Activated CD4-positive, alpha-beta T cell treated with anti-CD3 and anti-CD28 coated beads for 48 hours (primary cell): ENCODE measurements at regions not wholly inside any gene's neighbourhood (a gene's known extent, or its start where the extent isn't known, plus 50 kb on each side); places are given as distances from the start of the nearest gene placed in this dataset.

ENCODE experiments used
- DNase-seq: peaks from one replicate; pipeline ENCODE4 v3.0.0-alpha.2; 2020

DNA sequence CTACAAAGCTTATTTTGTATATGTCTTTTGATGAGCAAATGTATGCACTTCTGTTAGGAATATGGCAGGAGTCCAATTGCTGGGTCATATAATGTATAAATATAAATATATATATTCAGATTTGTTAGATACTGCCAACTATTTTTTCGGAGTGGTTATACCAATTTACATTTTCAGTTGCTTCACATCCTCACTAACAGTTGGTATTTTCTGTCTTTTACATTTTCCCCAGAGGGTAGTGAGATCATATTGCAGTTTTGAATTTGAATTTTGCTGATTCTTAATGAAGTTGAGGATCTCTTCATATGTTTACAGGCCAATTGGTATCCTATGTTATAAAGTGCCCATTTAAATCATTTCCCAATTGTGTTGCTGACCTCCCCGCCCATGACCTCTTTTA, 139.0 kb upstream of the KCNMB2 start:
- no peak for DNase-seq

- no peak for DNase-seq
Measured at GRCh38 chr3:178397836-178398235, 138.4 kb upstream of the KCNMB2 start.

- no peak for DNase-seq
Measured at GRCh38 chr3:178404961-178405360, 131.3 kb upstream of the KCNMB2 start.

DNA sequence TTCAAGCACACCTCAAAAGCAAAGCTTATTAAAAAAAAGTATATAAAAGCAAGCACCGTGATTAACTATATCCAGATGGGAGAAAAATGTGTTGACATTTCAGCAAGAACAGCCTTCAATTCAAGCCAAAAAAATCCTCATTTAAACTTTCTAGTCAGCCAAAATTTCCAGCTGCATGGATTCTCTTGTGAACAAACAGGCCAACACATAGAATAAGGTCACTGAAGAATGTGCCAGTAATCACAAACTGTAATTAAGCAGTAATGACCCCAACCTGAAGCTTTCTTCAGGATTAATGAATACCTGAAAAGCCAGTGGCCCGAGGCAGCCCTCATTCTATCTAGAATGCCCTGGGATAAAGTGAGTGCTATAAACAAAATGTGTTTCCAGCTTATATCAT, 130.7 kb upstream of the KCNMB2 start:
- DNase-seq, result no peak

GRCh38 chr3:178406206-178406605, 130.0 kb upstream of the KCNMB2 start:
- DNase-seq, result no peak

- DNase-seq, result no peak
Measured at GRCh38 chr3:178415384-178415783, 120.9 kb upstream of the KCNMB2 start.

DNA sequence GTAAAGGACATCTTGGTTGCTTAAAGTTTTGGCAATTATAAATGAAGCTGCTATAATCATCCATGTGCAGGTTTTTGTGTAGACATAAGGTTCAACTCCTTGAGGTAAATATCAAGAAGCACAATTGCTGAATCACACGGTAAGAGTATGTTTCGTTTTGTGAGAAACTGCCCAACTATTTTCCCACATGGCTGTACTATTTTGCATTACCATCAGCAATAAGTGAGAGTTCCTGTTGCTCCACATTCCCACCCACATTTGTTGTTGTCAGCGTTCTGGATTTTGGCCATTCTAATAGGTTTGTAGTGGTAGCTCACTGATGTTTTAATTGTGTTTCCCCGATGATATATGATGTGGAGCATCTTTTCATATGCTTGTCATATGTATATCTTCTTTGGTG, 118.5 kb upstream of the KCNMB2 start:
- no peak for DNase-seq

GRCh38 chr3:178419071-178419470, 117.2 kb upstream of the KCNMB2 start:
- no peak for DNase-seq

- DNase-seq, result no peak
Measured at GRCh38 chr3:178420033-178420432, 116.2 kb upstream of the KCNMB2 start.

DNA sequence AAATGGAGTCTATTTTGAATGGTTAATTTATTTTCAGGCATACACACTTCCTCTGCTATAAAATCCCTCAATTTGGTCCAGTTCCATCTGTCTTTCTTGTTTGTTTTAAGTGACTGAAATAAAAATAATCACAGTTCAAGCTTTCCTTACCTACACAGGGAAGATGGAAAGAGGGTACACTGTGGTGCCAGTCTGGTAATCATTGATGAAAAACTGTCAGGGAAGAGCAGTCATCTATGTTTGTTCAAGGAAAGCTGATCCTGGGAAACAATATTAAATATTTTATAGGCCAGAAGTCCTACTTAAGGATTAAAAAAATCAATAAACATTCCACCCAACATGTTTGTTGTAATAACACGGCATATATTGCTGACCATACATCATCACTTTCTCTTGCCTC, 115.2 kb upstream of the KCNMB2 start:
- DNase-seq, result no peak

GRCh38 chr3:178422406-178422805, 113.8 kb upstream of the KCNMB2 start:
- DNase-seq, result no peak

DNA sequence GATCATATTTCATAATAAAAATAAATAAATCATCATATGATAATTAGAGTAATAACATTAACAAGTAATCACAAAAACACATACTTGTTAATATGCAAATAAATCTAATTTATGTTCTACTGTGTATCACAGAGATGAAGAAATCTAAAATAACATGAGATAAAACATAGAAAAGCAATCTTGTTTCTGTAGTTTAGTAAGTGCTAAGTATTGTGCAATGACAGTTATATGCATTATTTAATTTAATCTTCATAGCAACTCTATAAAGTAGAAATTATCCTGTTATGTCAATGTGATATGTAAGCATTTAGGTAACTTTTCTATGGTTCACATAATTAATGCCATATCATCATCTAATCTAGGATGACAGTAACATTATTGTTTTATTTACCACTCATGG, 108.2 kb upstream of the KCNMB2 start:
- no peak for DNase-seq

DNA sequence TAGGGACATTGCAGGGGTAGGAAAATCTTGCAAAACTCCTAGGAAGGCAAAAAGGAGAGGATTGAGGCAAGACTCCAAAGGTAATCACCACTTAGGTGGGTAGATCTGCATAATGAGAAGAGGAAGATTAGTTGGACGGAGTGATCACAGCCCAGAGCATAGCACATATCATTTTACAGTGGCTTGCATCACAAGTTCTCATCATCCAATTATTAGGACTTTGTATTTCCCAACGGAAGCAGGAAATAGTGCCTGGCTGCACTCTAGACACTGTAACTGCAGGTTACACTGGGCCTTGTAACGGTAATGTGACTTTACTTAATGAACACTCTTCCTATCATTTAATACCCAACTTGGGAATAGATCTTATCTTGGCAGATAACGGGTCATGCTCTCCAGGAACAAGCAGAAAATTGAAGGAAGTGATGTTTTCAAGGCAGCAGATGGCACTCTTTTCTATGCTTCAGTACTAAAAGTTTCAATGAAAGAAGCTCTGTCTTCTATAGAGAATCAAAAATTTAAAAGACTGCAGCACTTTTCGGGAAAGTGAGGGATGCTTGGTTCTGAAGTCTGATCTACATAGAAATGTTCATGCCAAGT, 101.9 kb upstream of the KCNMB2 start:
- DNase-seq, result no peak

- DNase-seq, result no peak
Measured at GRCh38 chr3:178435575-178435974, 100.7 kb upstream of the KCNMB2 start.

DNA sequence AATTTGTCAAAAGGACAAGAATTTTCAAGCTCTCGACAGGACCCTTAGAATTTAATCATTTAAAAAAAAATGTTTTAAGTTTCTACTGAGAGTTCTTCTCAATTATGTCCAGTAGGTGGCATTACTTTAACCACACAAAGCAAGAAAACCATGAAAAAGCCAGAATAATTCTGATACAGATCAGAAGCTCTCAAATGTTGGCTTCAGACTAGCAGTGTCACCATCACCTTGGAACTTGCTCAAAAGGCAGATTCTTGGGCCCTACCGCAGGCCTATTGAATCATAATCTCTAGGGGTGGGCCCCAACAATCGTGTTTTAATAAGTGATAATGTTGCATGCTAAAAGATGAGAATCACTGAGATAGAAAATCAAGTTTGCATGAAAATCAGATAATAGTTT, 99.5 kb upstream of the KCNMB2 start:
- DNase-seq, result no peak

DNA sequence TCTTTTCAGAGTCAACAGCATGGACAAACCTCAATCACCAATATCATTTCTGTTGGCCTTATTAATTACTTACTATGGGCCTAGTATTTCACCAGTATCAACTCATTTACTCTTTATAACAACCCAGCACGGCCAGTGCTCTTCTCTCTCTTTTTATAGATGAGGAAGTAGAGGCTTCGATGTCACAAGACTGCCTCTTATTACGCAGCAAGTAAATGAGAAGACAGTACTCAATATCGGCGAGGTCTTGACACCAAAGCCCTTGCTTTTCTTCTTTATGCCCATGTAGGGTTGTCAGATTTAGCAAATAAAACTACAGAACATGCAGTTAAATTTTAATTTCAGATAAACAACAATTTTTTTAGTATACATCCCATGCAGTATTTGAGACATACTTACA, 99.0 kb upstream of the KCNMB2 start:
- no peak for DNase-seq

DNA sequence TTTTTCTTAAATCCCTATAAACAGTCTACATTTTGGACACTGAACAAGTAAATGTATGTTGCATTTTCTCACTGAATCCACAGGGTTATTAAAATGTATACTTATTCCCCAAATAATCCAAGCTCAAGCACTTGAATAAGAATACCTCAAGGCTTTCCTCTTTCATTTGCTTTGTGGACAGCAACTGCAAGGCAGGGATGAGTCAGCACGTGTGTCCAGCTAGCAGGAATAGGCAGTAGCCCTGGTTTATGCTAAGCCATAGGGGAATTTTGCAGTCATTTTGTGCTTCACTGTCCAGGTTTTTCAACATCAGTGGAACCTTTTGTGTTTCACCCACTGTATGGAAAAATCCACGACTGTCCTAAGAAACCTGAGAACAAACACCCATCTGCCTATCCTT, 96.7 kb upstream of the KCNMB2 start:
- no peak for DNase-seq

GRCh38 chr3:178440043-178440442, 96.2 kb upstream of the KCNMB2 start:
- DNase-seq, result no peak

- DNase-seq, result no peak
Measured at GRCh38 chr3:178443634-178444033, 92.6 kb upstream of the KCNMB2 start.

- DNase-seq, result no peak
Measured at GRCh38 chr3:178445139-178445538, 91.1 kb upstream of the KCNMB2 start.

GRCh38 chr3:178446059-178446458, 90.2 kb upstream of the KCNMB2 start:
- DNase-seq, result no peak

- no peak for DNase-seq
Measured at GRCh38 chr3:178450476-178450875, 85.8 kb upstream of the KCNMB2 start.

DNA sequence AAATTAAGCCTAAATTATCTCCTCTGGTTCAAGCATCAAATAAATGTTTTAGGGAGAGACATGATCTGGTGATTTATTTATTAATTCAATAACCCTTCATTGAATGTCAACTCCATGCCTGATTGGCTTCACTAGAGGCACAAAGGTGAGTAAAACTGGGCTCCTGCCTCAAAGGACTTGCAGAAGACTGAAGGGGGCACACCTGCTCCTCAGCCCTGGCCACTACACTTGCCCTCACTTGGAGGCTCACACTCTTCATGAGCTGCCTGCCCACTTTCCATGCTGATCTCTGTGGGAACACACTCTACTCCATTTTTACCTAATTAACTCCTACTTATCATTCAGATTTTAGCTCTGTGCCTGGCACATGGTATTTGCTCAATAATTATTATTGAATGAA, 84.4 kb upstream of the KCNMB2 start:
- no peak for DNase-seq

DNA sequence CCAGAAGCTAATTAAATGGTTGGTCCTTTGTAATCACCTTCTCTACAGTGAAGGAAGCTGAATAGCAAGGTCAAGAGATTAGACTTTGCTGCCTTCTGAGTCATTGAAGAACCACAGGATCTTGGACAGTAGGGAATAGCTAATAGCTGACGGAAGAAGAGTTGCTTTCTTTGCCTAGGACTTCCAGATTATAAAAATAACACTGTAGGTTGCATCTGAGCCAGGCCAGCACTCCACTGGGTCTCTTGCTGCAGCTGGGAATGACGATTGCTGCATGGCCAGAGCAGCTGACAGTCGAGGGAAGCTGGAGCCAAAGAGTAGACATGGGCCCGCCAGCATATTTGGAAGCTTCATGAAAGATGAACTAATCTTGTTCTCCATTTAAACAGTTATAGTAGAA, 81.5 kb upstream of the KCNMB2 start:
- DNase-seq, result no peak

DNA sequence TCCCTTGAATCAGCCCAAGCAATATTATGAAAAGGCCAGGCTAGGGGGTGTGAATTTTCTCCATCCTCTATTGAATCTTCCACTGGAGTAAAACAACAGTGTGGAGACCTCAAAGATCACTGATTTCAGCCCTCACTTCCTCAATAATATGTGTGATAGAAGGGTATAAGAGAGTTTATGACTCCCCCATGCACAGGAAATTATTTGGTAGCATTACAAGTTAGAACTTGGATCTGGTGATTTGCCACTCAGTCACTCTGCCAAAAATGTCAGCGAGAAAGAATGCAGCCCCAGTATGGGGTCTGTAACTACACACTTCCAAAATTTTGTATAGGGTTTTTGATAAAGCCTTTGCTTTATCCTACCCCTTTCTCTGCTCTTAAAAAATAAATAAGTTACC, 81.0 kb upstream of the KCNMB2 start:
- DNase-seq, result no peak

GRCh38 chr3:178455946-178456345, 80.3 kb upstream of the KCNMB2 start:
- DNase-seq, result no peak
